ENCODE measurements at regions not wholly inside any gene's neighbourhood (a gene's known extent, or its start where the extent isn't known, plus 50 kb on each side); places are given as distances from the start of the nearest gene placed in this dataset.
A peak's percentile ranks its signal among the peaks of the same experiment; 100 is the strongest.

DNA sequence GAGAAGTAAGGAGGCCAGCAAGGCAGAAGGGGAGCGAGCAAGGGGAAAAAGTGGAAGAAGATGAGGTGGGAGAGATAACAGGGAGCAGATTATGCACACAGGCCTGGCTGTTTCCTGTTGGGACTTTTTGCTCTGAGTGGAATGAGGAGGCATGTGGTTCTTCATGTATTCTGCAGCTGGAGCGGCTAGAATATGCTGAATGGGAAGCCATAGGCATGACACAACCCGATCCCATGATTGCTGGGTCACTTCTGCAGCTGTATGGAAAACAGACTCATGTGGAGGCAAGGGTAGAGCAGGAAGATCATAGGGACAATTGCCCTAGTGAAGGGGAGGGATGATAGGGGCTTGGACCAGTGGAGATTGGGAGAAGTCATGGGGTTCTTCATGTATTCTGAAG, 206.0 kb upstream of the SUCLG2 start:
- DNase-seq = no peak

DNA sequence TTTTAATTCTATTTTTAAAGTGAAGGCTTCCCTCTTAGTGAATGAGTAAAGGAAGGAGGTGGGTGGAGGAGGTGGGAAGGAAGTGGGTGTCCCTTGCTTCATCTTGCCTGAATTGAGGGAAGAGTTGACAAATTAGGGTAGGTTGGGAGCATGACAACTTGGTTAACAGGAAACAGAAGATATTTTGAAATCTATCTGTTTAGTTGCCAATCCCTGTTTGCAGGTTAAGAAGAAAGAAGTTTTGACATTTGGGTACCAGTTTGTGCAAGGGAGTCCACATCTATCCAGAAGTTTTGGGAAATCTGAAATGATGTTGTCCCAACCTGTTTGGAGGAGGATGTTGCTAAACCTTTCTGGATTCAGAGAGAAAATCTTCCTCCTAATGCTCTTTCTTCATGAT, 204.1 kb upstream of the SUCLG2 start:
- no peak for DNase-seq

DNA sequence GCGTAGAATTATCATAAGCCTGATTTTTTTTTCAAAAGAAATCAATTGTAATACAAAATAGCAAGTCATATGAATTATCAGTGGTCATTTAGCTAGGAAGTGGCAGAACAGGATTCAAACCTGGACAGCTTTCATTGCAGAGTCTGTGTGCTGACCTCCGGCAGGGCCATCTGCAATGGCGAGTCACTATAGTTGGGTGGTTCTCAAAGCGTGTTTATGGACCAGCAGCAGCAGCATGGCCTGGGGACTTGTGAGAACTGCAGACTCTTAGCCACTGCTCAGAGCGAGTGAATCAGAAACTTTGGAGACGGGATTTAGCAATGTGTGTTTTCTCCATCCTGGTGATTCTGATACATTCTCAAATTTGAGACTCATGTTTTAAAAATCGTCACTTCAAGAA, 202.3 kb upstream of the SUCLG2 start:
- no peak for DNase-seq

DNA sequence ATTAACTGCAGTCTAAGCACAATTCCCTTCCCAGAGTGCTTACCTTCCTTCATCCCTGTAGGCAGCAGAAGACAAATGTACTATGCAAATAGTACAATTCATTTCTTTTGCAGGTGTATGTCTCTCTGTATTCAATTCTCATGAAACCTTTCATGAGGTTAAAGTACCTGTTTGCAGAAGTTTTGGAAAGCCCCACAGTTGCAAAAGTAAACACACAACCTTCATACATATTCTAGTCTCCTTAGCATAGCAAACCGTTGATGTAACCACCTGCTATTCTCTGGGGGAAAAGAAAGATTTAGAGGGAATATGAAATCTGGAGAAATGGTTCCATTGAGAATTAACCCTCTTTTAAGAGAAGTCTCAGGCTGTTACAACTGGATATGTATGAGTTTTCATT, 200.3 kb upstream of the SUCLG2 start:
- no peak for DNase-seq

DNA sequence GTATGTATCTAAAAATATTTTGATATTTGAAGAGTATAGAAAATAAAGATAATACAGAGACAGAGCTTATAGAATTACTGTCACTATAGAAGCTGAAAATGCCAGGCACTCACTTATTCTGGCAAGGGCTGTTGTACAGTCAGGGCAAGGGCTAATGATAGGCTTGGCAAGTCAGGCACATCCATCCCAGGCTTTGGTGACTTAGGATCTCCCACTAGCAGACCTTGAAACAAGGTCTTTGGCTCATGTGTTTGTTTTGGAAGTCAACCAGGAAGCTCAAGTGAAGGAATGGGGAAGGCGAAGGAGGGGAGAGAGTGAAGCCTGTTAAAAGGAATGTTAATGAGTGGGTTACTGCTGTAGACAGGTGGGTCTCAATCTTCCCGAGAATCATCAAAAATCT, 199.1 kb upstream of the SUCLG2 start:
- DNase-seq = no peak

DNA sequence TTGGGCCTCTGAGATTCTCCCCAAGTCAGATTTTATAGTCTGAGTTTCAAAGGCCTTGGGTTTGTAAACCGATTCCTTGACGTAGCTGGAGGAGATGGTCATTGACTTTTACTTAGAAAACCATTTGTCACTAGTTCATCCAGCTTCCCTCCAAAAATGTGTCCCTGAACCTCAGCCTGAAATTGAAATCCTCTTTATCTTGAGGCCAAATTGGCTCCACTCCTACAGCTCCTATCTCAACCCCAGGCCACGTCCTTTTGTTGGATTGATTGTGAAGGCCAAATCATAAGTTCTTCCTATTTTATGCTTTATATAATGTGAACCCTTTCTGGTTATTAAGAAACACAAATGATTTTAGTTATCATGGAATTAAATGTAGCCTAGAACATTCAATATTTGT, 193.9 kb upstream of the SUCLG2 start:
- no peak for DNase-seq

DNA sequence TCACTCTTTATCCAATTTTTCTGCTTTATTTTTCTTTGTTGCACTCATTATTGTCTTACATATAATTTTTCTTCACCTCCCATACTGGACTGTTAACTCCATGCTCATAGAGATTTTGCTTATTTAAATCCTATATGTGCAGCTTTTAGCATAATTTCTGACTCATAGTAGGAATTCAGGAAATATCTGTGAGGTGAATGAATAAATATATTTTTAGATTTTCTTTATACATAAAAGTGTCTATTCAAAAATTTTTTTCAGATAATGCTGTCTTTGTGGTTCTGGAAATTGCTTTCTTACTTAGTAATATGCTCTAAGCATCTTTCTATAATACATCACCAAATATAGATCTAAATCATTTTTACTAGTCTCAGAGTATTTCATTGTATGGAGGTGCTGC, 191.8 kb upstream of the SUCLG2 start:
- DNase-seq = no peak

DNA sequence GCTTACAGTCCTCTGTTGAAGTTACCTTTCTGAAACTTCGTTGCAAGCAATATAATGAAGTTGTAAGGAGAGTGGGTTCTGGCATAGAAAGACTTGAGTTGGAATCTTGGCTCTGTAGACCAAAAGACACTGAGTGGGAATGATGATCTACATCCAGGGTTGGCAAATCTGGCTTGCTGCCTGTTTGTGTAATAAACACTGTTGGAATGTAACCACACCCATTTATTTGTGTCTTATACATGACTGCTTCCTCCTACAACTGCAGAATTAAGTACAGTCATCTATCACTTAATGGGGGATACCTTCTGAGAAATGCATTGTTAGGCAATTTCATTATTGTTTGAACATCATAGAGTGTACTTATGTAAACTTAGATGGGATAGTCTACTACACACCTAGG, 178.4 kb upstream of the SUCLG2 start:
- DNase-seq = no peak

DNA sequence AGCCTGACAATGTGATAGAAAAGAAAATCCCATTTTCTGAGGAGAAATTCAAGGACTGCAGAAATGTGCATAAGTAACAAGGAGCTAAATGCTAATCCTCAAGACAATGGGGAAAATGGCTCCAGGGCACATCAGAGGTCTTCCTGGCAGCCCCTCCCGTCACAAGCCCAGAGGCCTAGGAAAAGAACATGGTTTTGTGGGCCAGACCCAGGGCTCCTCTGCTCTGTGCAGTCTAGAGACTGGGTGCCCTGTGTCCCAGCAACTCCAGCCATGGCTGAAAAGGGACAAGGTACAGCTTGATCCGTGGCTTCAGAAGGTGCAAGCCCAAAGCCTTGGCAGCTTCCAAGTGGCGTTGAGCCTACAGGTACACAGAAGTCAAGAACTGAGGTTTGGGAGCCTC, 176.8 kb upstream of the SUCLG2 start:
- DNase-seq = no peak

DNA sequence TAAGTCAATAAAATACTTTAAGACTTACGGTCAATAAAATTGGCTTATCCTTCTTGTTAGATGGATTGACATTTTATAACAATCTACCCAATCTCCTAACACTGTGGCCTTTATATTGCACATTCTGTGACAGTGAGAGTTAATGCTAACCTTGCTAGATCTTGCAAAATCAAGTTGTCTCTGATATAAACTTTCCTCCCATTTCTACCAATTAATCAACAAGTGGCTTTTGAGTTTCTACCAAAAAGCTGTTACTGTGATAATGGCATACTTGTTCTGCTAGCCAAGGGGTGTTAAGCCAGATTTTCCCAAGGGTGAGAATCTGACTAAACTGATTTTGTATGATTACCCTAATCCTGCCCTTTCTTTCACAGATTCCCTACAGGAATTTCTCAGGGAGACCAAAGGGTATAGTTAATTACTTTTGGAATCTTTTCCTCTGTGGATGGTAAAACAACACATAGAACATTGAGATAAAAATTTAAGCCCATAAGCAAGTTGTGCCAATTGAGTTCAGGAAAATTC, 174.1 kb upstream of the SUCLG2 start:
- DNase-seq = no peak

DNA sequence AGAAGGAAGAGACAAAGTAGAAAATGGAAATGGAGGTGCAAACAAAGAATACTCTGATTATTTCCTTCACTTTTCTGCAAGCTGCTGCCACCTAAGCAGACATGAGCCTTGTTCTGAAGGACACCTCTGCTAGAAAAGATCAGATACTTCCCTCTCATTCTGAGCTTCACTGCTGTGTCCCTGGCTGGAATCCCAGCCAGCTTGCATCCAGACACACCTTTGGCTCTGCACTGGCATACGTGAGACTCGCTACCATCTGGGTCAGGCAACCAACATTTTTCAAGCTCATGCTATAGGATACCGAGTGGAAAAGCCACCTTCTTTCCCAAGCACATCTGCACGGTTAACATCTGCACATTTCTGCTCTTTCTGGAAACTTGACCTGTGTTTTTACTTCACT, 166.7 kb upstream of the SUCLG2 start:
- no peak for DNase-seq

DNA sequence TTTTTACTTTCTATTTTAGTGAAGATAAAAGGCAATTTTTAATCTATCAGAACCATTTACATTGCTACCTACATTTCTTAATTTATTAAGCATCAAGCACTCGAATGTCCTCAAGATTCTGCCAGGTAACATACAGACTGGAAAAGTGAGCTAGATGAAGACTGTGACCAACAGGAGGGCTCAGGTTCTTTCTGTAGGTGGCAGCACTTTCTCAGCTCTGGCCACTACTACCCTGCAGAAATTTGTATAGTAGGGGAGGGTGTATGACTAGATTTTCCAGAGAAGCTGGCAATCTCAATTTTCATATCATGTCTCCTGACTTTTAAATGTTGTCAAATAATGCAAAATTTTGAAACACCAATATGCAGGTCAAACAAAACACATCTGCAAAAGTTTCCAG, 165.0 kb upstream of the SUCLG2 start:
- no peak for DNase-seq

DNA sequence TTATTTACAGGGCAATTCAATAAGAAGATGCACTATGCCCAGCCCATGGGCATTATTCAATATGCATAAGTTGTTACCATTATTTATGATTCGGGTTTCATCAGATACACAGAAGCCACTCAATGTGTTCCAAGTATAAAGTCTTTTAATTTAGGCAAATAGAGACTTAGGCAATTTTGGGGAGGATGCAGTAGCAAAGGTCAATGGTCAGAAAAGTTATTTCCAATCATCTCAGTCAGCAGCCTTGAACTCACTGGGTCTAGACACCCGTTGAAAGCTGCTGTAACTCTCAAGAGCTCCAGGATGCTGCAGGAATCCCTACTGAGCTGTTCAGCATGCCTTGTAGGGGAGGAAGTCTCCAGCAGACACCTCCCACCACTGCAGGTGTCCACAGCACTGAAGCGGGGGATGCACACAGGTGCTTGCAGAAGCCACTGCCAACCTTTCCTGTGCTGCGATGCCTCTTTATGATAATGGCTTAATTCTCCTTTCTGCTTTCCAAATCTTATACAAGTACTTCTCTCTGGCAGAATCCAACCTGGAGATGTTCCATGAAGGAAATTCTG, 155.0 kb upstream of the SUCLG2 start:
- DNase-seq = no peak

DNA sequence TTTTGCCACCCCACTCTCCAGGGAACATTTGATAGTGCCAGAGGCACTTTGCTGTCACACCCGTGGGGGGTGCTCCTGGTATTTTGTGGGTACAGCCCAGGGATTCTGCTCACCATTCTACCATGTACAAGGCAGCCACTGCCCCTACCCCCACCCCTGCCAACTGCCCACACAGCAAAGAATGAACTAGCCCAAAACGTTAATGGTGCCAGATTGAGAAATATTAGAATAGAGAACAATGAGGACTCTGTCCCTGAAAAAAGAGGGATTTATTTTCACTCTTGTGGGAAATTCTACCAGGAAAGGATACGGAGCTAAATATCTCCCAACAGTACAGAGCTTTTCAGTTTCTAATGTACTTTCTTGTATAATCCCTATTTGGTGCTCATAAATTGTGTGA, 154.5 kb upstream of the SUCLG2 start:
- DNase-seq = no peak

DNA sequence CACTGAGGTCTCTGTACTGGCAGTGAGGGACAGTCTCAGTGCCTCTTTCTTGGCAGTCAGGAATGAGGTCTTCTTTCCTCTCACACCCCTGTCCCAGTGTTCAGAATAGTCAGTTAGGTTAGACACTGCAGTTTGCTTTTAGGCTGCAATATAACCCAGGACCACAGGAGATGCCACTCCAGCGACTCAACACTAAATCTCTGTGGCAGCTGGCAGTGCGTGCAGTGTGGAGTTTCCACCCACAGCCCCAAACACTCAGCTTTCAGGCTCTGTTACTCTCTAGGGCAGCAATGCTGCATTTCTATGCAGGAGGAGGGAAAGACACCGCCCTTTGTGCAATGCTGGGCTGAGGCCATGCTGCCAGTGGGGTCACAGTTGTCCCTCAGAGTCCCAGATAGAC, 150.2 kb upstream of the SUCLG2 start:
- DNase-seq = no peak

DNA sequence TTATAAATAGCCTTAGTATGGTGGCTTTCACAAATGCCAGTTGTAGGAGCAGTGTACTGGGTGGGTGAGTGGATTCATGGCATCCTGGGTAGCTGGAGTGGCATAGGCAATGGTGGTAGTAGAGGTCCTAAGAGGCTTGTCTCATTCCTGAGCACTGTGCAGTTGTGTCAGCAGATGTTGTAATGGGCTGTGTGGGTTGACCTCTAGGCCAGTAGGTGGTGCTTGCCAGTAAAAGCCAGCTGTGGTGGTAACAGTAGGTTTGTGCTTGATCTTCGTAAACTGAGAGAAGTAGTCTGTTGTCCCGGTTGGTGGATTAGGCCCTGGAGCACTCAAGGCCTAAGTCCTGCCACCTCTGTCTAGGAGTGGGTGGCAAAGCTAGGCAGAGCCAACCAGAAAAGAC, 149.7 kb upstream of the SUCLG2 start:
- no peak for DNase-seq

DNA sequence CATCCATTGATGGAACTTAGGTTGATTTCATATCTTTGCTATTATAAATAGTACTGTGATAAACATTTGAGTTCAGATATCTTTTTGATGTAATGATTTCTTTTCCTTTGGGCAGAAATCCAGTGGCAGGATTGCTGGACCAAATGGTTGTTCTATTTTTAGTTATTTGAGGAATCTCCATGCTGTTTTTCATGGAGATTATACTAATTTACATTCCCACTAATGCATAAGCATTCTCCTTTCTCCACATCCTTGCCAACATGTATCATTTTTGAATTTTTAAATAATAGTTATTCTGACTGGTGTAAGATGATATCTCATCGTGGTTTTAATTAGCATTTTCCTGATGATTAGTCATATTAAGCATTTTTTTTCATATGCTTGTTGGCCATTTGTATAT, 144.0 kb upstream of the SUCLG2 start:
- no peak for DNase-seq

DNA sequence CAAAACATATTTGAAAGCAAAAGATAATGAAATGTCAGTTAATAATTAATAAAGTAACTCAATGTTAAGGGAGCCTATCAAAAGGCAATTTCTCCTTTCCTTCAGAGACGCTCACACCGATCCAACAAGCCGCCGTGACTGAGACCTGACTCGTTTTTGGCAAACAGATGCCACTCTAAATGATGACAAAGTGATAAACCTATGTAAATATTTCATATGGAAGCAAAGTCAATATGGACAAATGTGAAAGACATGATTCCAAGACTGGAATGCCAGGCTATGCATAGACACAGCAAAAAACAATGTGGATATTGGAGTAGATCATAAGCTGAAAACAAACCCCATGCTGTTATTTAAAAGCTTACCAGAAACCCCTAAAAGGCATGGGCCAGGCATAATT, 137.2 kb upstream of the SUCLG2 start:
- no peak for DNase-seq

DNA sequence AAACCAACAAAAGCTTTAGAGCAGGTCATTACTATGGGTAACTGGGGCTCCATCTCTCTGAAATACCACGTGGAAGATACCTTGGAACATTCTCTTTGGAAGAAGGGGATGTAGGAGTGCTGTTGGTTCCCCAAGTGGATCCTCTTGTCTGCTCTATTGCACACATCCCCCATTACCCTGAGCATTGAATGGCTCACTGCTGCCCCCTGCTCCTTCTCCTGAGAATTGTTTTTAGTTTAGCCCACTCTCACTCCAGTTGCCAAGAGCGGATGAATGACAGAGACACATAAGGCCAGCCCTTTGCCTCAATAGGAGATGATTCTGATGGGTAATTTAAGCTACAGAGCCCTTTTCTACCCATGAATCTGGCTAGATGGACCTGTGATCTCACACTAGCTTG, 135.6 kb upstream of the SUCLG2 start:
- DNase-seq = peak; percentile 55

DNA sequence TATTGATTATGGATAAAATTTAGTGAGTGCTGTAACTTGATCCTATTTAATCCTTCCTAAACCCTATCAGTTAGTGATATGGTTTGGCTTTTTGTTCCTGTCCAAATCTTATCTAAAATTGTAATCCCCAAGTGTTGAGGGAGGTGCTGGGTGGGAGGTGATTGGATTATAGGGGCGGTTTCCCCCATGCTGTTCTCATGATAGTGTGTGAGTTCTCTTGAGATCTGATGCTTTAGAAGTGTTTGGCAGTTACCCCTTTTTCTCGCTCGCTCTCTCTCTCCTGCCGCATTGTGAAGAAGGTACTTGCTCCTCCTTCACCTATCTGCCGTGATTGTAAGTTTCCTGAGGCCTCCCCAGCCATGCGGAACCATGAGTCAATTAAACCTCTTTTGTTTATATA, 134.0 kb upstream of the SUCLG2 start:
- DNase-seq = no peak

DNA sequence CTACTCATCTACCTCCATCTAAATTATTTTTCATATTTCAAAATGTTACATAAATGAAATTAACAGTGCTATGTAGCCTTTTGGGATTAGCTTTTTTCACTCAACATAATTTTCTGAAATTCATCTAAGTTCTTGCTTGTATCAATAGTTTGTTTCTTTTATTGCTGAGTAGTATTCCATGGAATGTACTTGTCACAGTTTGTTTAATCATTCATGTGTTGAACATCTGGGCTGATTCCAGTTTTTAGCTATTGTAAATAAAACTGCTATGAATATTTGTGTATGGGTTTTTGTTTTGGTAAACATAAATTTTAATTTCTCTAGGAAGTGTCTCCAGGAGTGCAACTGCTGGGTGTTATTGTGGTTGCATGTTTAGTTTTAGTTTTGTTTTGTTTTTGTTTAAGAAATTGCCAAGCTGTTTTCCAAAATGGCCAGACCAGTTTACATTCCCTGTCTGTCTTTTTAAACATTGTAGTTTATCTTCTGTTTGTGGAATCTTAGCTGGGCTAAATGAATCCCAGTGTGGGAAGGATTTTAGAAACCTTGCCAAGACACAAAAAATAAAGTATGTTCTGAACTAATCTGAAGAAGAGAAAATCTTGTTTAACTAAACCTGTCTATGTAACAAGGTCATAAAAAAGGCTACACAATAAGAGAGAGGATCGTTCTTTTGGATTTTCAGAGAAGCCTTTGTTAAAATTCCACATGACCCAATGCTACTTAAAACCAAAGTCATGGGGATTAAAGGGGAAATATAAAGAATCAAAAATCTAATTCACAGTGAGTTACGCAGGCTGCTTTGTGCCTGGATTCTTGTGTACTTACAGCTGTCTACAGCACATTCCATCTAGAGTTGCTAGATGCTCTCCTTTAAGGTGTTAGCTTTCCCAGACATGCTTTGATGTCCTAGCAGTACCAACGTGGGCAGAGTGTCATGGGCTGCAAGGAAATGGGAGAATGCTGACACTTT, 129.2 kb upstream of the SUCLG2 start:
- no peak for DNase-seq

DNA sequence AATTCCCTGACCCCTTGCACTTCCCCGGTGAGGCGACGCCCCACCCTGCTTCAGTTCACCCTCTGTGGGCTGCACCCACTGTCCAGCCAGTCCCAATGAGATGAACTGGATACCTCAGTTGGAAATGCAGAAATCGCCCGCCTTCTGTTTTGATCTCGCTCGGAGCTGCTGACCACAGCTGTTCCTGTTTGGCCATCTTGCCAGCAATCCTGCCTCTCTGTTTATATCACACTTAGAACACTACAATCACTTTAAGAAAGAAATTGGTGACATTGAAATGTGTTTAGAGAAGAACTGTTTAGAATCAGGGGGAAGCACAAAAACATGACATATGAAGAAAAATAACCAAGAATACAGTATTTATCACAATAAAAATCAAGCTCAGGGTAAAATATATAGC, 127.5 kb upstream of the SUCLG2 start:
- DNase-seq = no peak

DNA sequence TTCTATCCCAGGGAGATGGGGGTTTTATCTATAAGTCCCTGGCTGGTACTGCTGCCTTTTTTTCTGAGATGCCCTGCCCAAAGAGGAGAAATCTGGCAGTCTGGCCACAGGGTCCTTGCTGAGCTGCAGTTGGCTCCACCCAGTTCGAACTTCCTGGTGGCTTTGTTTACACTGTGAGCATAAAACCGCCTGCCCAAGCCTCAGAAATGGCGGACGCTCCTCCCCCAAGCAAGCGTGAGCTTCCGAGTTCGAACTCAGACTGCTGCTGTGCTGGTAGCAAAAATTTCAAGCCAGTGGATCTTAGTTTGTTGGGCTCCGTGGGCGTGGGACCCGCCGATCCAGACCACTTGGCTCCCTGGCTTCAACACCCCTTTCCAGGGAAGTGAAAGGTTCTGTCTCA, 126.8 kb upstream of the SUCLG2 start:
- DNase-seq = no peak

DNA sequence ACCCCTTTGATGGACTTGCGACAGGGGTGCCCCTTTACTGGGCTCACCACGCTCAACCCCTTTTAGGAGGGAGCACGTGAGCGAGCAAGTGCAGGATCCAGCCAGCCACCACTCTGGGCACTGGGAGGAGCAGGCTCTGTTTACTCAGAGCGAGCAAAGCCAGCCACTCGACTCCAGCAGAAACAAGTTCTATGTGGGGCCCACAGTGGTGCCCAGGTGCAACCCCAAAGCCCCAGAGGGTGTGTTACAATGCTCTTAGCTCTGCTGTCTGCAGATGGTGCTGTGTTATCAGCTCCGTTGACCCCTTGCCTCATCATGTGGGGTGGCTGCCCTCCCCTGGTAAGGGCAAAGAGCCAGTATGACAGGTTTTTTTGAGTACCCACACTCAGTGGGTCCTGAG, 120.3 kb upstream of the SUCLG2 start:
- no peak for DNase-seq

DNA sequence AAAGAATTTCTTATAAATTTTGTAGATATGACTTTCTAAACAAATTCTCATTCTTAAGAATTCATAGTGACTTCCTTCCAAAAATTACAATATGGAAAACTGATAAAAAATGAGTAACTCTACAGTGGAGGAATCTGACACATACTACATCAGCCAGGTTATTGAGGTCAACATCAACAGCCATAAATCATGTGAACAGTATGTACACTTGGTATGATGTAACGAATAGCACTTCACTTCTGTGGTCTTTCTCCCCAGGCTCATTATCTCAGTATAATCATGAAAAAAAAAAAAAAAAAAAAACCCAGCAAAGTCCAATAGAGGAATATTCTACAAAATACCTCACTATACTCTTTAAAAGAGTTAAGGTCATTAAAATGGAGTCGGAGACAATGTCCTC, 111.2 kb upstream of the SUCLG2 start:
- no peak for DNase-seq
